AG08395 (cell line): ENCODE measurements at regions not wholly inside any gene's neighbourhood (a gene's known extent, or its start where the extent isn't known, plus 50 kb on each side); places are given as distances from the start of the nearest gene placed in this dataset.
"Not testable (repeated sequence)": the region's sequence is repeated elsewhere in the genome, so short reads cannot be mapped to it uniquely, and the experiment has no call there.

Experiments used
- DNase-seq: peaks from one replicate; pipeline ENCODE4 v3.0.0; 2012; ENCODE audit warnings: mixed read lengths, low spot score

- no peak for DNase-seq
Observed at GRCh38 chr11:129700701-129701100, 114.9 kb upstream of the TMEM45B start.

GRCh38 chr11:129701706-129702105 lies 113.9 kb upstream of the TMEM45B start:
- no peak for DNase-seq

- DNase-seq: no peak
Observed at GRCh38 chr11:129702410-129703398, 112.9 kb upstream of the TMEM45B start.

- no peak for DNase-seq
Observed at GRCh38 chr11:129703846-129704245, 111.8 kb upstream of the TMEM45B start.

GRCh38 chr11:129704831-129705230 lies 110.8 kb upstream of the TMEM45B start:
- no peak for DNase-seq

- no peak for DNase-seq
Observed at GRCh38 chr11:129705341-129705740, 110.3 kb upstream of the TMEM45B start.

GRCh38 chr11:129705933-129706332 lies 109.7 kb upstream of the TMEM45B start:
- DNase-seq: no peak

- DNase-seq: no peak
Observed at GRCh38 chr11:129709801-129710398, 105.7 kb upstream of the TMEM45B start.

GRCh38 chr11:129710423-129710822 lies 105.2 kb upstream of the TMEM45B start:
- no peak for DNase-seq

- no peak for DNase-seq
Observed at GRCh38 chr11:129711760-129712159, 103.9 kb upstream of the TMEM45B start.

- DNase-seq: not testable (repeated sequence)
Observed at GRCh38 chr11:129712486-129713240, 103.0 kb upstream of the TMEM45B start.

- DNase-seq: no peak
Observed at GRCh38 chr11:129719037-129719436, 96.6 kb upstream of the TMEM45B start.

GRCh38 chr11:129720156-129720555 lies 95.5 kb upstream of the TMEM45B start:
- DNase-seq: no peak

- DNase-seq: no peak
Observed at GRCh38 chr11:129720994-129721393, 94.7 kb upstream of the TMEM45B start.

- no peak for DNase-seq
Observed at GRCh38 chr11:129721685-129722084, 94.0 kb upstream of the TMEM45B start.

- DNase-seq: no peak
Observed at GRCh38 chr11:129722529-129722928, 93.1 kb upstream of the TMEM45B start.

- DNase-seq: no peak
Observed at GRCh38 chr11:129723146-129723760, 92.4 kb upstream of the TMEM45B start.

GRCh38 chr11:129723761-129724162 lies 91.9 kb upstream of the TMEM45B start:
- no peak for DNase-seq

GRCh38 chr11:129724866-129725265 lies 90.8 kb upstream of the TMEM45B start:
- DNase-seq: no peak

- no peak for DNase-seq
Observed at GRCh38 chr11:129726179-129726578, 89.5 kb upstream of the TMEM45B start.

- DNase-seq: no peak
Observed at GRCh38 chr11:129728581-129728980, 87.1 kb upstream of the TMEM45B start.

- no peak for DNase-seq
Observed at GRCh38 chr11:129729216-129729615, 86.4 kb upstream of the TMEM45B start.
